ENCODE measurements at regions not wholly inside any gene's neighbourhood (a gene's known extent, or its start where the extent isn't known, plus 50 kb on each side); places are given as distances from the start of the nearest gene placed in this dataset.

DNA sequence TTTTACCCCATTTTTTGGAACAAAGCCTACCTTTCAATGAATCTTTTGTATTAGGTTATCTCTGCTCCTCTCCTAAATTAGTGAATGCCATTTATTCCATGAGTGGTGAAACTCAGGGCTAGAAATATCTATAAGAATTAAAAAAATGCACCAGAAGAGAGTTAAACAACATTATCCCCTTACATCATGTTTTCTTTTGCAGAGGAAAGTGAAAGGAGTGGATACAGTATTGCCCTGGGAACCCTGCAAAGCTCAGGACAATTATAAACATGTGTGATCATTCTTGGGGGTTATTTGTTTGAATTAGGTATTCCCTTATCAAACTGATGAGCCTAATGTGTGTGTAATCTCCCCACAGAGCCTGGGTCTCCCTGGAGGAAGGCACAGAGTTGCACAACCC is 559.2 kb downstream of the RNF144A start:
- no peak for DNase-seq

DNA sequence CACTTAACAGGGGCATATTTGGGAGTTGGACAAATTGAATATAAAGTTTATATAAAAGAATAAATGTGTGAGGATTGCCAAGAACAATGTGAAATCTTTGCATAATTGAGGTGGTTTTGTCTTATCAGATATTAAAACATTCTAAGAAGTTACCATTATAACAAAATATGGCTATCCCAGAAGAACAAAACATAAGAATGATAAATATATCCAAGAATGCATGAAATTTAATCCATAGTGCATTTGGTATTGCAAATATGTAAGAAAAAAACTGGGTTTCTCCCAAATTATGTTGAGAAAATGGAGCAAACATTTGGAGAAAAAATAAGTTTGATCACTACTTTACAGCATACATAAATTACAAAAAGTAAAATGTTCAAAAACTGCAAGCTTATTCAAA is 562.4 kb downstream of the RNF144A start:
- no peak for DNase-seq

DNA sequence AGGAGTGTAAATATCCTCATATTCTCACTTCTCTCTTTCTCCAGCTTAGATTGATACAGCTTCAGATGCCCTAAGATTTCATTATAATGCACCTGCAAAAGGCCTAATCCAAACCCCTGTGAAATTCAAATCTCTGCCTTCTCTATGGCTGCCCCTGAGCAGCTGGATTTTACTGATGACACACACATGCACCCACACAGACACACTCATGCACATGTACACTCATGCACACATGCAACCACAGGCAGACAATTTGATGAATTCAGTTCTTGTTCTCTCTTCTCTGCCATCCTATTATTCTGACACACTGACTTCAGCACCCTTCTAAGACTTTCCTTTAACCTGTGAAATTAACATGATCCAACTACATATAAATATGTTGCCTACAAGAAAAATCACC is 563.2 kb downstream of the RNF144A start:
- DNase-seq, result no peak

DNA sequence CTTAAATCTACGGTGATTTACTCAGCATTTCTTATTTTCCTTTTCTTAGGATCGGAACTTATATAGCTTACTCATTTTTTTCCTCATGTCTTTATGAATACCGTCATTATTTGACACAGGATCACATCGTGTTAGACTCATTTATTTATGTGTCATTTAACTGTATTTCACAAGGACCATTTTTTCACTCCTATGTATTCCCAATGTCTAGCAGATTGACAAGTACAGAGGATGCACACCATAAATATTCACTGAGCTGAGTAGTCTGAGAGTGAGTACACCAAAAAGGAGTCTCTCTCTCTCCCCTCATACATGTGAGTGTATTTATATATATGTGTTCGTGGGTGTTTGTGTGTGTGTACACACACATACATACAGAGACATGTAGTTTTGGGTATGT is 573.5 kb downstream of the RNF144A start:
- DNase-seq, result no peak

DNA sequence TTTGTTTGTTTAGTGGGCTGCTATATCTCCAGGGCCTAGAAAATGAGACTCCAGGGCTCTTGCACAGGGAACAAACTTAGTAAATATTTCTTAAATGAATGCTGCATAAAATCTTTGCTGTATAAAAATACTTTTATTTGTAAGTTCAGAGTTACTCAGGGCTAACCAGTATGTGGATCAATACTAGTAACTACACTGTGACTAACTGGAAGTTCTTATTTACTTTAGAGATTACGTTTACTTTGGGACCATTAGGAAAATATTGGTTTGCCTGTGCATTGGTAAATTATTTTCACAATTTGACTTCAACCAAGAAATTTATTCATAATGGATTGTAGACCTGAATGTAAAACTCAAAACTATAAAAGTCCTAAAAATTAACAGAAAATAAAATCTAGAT is 575.5 kb downstream of the RNF144A start:
- DNase-seq, result no peak

DNA sequence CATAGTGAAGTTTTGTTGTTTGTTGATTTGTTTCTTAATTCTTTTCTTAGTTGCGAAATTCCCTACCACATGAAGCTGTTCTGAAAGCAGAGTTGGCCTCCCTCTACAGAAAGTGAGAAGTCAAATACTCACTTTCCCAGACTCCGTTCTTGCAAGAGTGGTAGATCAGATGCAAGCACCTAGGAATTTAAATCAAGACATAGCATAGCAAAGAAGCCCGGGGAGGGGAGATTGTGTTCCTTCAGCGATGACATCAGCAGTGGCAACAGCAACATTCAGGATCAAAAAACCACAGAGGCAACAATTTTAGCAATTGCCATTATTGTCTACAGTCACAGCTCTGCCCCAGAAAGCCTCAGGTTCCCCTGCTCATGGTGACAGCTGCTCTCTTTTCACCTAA is 580.0 kb downstream of the RNF144A start:
- DNase-seq, result no peak

DNA sequence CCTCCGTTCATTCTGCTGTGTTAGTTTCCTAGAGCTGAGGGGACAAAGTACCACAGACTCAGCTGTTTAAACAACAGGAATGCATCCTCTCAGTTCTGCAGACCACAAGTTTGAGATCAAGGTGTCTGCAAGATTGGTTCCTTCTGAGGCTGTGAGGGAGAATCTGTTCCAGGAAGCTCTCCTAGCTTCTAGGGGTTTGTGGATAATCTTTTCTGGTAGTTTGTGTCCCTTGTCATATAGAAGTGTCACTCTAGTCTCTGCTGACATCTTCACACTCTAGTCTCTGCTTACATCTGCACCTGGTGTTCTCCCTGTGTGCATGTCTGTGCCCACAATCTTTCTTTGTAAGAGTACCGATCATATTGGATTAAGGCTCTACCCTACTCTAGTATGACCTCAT is 581.8 kb downstream of the RNF144A start:
- DNase-seq, result peak; percentile 24

DNA sequence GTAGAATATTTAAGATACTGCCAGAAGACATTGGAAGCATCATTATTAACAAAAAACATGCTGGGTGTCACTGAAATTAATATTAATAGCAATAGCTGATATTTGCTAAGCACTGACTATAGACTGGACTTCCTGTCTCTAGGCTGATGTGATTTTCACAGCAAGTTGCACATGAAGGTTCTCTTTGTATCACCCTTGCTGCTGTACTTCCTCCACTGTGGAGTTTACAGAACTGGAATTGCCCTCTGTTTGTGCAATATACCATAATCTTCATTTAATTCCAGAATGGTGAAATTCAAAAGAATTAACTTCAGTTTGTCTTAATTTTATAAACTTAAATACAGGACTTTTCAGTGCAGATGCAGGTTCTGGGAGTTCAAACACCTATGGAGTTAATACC is 585.1 kb downstream of the RNF144A start:
- no peak for DNase-seq

DNA sequence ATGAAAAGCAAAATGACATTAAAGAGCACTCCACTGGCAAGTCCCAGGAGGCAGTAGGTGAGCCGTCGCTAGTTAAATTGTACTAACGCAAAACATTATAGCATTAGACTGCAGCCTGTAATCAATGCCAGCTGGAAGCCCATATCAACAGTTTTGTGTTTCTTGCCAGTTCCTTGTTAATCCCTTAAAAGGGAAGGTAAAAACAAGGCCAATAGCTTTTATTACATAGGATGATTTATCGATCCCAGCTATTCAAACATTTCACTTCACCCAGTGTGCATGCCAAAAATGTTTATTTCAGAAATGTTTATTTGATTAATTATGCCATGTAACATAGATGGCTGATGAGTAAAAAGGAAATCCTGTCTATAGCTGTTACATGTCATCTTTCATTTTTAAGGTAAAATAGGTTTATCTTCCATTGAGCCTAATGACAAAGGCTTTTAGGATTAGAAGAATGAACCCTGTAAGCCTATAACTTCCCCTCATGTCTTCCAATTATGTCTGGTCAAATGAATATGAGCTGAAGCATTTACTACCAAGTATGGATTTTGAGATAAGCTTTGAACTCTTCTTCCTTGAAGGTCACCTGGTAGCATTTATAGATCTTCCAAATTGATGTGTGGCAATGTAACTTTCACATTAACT is 591.2 kb downstream of the RNF144A start:
- peak; percentile 51 for DNase-seq

DNA sequence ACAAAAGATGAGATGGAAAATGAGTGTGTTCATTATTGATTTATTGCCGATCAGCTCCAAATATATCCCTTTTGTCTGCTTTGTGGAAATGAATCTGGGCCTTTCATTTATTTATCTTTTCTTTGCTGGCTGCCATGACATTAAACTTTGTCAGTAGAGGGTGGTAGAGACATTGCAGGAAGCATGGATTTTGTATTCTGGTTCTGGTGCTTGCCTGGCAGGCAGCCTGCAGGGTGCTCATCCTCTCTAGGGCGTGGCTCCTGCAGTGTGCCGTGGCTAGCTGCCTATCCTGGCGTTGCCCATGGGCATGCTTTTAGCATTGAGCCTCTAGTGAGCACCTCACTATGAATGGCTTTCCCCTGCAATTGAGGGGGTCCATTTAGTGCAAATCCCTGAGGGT is 593.1 kb downstream of the RNF144A start:
- DNase-seq, result no peak

DNA sequence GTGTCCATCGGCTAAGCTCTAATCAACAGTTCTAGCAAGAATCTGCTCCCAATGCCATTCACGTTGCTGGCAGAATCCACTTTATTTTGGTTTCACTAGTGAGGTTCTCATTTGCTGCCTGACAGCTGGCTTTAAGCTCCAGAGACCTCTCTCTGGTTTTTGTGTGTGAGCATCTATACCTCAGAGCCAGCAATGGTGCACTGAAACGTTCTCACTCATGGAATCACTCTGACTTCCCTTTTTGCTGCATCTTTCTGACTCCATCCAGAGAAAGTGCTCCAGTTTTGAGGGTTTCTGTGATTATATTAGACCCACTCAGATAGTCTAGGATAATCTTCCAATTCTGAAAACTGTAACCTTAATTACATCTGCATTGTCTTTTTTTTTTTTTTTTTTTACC is 596.6 kb downstream of the RNF144A start:
- DNase-seq, result no peak

DNA sequence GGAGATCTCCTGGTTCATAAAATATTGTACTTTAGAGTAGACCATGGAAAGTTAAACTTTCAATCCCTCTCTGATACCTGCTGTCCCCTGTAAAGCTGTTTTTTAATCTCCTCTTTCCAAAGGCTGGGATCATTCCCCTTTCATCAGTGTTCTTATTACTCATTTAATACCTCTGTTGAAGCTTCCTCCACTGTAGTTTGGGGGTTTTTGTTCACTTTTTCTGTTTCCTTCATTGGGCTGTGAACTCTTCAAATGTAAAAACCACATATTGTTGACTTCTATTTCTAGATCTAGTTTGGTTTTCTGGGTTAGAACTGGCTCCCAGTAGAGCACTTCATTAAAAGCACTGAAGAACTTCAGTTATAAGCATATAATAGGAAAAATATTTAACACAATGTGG is 598.1 kb downstream of the RNF144A start:
- no peak for DNase-seq

DNA sequence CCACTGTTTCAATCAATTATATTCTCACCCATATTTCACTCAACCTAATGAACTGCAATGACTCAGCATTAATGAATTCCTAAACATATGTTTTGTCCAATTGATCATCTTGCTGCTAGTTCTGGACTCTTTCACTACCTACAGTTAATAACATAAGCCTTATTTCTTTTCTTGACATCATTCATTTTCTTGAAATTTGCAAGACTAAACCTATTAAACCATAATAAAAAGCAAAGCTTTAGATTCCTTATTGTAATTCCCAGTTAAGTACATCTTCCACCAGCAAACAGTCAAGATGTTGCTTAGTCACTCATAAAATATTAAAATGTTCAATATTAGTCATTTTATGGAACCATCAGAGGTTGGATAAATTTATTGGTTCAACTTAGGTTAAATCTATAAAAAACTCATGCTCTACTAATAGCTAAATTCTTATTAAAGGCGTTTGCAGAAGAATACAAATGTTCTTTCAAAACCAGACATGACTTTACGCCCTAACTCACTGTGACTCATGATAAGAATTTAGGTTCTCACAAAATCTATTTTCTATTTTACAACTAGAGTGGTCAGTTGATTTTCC is 599.4 kb downstream of the RNF144A start:
- no peak for DNase-seq

DNA sequence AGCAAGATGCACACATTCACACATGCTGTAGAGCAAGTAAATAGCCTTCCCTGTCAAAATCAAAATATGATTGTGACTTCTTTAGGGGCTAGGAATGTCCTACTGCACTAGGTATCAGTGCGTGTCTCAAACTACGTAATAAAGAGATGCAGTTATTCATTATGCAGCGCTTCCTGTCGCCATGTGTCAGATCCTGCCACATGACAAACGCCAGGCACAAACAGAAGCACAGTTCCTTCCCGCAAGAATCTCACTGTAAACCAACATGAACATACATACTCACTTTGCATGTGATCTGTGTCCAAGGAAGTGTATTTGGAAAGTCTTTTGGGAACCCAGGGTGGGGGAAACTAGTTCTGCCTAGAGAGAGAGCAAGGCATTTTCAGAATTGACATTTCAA is 599.9 kb downstream of the RNF144A start:
- DNase-seq, result no peak

DNA sequence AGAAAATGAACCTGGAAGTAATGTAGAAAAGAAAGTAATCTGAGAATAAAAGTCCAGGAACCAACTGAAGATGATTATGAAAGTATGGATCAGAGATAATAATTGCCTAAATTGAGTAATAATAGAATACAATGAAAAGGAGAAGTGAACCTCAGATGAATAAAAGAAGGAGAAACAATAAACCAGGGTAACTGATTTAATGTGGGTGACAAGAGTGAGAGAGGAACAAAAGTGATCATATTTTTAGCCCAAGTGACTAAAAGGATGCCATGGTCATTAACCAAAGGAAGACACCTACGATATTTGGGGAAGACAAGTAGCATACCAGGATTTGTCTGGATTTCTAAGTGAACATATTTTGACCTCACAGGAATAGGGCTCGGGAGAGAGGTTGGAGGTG is 600.6 kb downstream of the RNF144A start:
- DNase-seq, result no peak

DNA sequence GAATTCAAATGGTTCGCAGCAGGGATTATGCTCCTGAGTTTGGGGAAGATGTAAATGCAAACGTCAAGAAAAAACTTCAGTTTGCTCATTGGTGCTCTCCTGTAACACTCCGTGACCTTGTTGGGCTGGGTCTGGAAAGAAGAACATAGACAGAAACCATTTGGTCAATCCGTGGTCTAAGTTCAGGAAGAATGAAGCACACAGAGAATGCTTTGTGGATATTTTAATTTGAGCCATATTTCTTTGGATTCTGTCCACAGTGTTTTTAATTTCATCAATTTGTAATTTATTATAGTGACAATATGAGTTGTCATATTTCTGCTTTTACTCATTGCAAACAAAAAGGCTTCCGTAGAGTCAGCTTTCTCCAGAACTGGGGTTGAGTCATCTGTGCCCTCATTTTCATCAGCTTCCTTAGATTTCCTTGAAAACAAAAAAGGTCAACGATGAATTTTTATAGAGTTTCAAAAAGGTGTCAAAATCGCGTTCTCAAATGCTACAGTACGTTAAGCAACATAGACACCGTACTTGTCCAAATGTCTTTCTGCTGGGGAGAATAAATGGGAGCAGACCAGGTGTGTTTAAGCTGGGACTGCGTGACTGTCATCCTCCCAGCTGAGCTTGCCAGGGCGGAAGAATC is 606.4 kb downstream of the RNF144A start:
- DNase-seq, result no peak

DNA sequence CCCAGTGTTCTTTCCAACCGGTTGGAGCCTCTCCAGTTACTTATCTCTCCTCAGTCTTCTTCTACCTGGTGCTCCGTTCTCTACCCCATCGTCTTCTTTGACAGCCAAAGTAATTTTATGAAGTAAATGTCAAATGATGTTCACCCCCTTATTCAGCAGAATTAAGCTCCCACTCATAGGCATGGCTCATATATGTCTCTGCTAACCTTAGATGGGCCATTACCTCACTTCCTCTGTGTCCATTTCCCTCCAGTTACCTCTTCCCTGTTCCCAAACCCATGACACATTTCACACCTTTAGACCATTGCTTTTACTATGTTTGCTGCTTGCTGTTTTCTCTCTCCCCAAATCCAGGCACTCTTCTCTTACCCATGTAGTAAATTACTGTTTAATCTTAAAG is 607.0 kb downstream of the RNF144A start:
- no peak for DNase-seq

DNA sequence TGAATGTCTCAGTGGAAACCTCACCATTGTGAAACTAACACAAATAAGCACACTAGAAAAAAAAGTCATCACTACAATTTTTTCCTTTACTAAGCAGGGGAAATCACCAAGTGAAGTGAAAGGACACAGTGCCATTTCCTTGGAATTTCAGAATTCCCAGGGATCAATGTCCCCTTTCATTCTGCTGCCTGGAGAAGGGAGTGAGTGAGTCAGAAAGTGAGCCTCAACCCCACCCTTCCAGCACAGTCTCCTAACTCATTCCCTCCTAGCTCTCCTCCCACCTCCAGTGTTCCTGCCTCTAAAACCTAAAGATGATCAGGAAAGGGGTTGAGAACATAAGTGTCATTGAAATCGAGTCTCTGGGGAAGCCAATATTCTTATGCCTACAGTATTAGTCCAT is 608.5 kb downstream of the RNF144A start:
- DNase-seq, result no peak

DNA sequence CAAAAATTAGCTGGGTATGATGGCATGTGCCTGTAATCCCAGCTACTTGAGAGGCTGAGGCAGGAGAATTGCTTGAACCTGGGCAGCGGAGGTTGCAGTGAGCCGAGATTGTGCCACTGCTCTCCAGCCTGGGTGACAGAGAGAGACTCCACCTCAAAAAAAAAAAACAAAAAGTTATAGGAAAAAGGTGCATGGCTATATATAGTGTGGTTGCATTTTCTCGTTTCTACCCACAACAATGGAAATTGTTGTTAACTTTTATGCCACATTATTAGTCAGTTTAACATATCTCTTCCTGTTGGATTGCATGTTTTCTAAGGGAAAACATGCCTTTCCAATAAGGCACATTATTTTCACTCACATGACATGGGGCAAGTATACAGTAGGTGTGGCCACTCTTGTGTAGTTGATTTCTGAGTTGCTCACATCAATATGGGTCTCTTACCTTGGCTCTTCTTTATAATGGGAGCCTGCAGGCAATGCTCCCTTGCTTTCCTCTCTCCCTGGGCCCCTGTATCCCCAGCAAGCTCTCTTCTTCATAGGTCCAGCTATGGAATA is 610.0 kb downstream of the RNF144A start:
- DNase-seq, result no peak

DNA sequence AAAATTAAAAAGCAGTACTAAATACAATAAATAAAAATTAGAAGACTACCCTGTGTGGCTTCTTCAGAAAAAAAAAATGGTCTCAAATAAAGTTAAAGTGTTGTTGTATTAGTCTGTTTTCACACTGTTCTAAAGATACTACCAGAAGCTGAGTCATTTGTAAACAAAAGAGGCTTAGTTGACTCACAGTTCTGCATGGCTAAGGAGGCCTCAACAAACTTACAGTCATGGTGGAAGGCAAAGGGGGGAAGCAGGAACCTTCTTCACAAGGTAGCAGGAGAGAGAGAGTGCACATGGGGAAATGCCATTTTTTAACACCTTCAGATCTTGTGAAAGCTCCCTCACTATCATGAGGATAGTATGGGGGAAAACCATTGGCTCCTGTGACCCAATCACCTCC is 612.8 kb downstream of the RNF144A start:
- DNase-seq, result no peak

DNA sequence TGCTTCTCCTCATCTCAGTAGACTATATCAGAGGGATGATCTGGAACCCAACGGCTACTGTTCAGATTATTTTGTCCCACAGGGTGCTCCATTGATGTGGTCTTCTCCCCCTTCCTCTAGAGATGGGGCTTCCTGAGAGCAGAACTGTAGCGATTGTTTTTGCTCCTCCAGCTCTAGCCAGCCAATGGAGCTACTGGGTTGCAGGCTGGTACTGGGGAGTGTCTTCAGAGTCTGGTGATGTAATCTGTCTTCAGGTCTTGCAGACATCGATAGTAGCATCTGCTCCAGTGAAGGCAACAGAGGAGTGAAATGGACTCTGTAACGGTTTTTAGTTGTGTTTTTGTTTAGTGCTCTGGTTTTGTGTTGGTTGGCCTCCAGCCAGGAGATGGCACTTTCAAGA is 621.9 kb downstream of the RNF144A start:
- DNase-seq, result no peak

DNA sequence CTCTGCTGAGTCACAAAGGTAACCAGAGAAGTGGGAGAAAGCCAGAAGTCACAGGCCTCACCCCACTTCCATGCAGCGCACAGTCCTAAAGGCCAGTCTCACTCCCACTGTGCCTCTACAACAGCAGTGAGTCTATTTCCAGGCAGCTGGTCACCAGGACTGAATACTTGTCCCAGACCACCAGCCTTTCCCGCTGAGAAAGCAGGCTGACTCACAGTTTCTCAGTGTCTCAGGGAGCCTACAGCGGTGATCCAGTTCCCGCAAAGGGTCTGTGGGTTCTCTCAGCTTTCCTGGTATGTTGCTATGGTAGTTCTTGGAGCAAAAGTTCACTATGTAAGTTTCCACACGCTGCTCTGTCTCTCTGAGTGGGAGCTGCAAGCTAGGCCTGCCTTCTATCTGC is 622.5 kb downstream of the RNF144A start:
- DNase-seq, result no peak

DNA sequence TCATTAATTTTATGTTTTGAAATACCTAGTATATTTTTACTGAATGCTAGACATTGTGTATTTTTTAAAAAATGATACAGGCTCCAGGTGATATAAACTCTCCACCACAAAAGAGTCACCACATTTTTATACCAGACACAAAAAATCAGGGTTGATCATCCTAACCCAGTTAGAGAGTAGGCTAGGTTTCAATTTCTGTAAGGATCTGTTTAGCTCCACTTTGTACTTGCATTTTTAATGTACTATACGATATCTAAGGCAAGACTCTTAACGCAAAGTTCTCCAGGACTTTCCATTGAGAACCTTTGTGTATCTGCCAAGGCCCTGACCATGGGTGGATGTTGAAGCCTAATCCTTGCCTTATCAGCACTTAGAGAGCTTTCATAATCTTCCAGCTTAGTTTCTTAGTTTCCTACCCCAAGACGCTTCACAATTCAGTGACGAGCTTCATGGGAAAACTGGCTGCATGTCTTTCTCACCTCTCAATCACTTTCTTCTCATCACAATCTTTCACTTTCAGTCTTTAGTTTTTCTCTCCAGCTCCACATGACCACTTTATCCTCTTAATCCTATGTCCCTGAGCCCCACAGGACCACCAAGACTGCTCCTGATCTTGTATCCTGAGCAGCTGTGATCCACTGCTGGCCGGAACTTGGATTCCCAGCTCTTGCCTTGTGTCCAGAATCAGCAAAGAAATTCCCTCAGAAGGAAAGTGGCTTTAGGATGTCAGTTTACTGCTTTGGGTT is 635.8 kb downstream of the RNF144A start:
- DNase-seq, result peak; percentile 14

DNA sequence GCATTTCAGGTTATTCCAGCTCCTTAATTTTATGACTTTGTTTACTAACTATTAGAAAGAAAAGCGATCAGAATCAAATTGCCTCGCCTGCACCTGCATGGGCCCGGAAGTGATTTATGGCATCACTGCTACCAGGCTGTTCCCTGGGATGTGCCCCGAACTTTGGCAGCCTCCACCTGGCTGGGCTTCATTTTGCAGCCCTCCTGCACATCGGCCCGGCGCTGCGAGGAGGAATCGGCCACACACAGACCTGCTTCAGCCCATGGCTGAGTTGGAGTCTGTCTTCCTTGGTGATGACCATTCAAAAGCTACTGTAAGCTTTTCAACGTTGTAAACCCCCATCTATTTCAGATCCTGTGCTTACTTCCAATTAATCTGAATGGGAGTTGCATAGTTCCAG is 638.0 kb downstream of the RNF144A start:
- DNase-seq, result no peak

Data from NCI-H82 (cell line).